Epithelial cell of proximal tubule (primary cell): ENCODE measurements at regions not wholly inside any gene's neighbourhood (a gene's known extent, or its start where the extent isn't known, plus 50 kb on each side); places are given as distances from the start of the nearest gene placed in this dataset.
"Not testable (repeated sequence)": the region's sequence is repeated elsewhere in the genome, so short reads cannot be mapped to it uniquely, and the experiment has no call there.

ENCODE experiments used
- DNase-seq: peaks from one replicate; pipeline ENCODE4 v3.0.0-alpha.2; 2011; ENCODE audit warnings: low read depth
- H3K4me3 ChIP-seq: 2 replicates; pipeline ENCODE4 v1.5.1; 2011; ENCODE audit warnings: low read depth, mild to moderate bottlenecking, low read length
- TF ChIP-seq, protein P1 (sequence below): conservative IDR thresholded peaks from 2 replicates; pipeline ENCODE4 v1.5.1; 2012; ENCODE audit warnings: low read depth, mild to moderate bottlenecking, low read length

DNA sequence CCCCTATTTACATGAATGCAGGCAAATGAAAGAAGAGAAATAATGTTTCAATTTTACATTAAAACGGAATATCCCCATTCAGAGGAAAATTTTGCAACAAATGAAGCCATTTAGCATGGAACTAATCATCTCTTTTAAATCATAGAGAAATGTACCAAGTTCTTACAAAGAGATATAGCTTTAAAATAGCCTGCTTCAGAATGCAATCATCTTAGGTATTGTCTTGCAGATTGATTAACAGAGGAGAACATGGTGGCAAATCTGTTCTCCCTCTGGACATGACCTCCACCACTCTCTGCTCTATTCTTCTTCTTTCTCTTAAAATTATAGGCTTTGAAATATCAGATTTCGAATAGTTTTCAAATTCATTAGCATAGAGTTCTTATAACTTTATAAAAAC is 155.7 kb upstream of the DTNBP1 start:
- TF ChIP-seq, protein P1, sequence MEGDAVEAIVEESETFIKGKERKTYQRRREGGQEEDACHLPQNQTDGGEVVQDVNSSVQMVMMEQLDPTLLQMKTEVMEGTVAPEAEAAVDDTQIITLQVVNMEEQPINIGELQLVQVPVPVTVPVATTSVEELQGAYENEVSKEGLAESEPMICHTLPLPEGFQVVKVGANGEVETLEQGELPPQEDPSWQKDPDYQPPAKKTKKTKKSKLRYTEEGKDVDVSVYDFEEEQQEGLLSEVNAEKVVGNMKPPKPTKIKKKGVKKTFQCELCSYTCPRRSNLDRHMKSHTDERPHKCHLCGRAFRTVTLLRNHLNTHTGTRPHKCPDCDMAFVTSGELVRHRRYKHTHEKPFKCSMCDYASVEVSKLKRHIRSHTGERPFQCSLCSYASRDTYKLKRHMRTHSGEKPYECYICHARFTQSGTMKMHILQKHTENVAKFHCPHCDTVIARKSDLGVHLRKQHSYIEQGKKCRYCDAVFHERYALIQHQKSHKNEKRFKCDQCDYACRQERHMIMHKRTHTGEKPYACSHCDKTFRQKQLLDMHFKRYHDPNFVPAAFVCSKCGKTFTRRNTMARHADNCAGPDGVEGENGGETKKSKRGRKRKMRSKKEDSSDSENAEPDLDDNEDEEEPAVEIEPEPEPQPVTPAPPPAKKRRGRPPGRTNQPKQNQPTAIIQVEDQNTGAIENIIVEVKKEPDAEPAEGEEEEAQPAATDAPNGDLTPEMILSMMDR = no peak
- no peak for DNase-seq
- no peak overlapping the region for H3K4me3 ChIP-seq

DNA sequence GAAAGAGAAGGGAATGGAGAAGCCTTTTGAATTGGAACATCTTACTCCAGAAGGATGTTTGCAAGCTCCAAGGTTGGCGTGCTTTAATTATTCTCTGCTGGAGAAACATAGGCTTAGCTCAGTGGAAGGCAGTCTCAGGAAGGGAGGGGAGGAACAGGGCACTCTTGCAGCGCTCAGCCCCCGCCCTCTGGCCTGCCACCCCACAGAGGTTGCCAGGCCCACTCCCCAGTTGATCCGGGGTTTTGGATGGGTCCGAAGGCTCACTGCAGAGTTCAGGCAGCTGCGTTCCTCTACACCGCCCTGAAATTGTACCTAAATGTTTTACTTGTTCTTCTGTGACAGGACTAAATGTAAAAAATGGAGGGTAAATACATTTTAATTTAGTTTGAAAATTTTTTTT is 155.2 kb upstream of the DTNBP1 start:
- DNase-seq = no peak
- no peak overlapping the region for H3K4me3 ChIP-seq
- TF ChIP-seq, protein P1 = no peak

DNA sequence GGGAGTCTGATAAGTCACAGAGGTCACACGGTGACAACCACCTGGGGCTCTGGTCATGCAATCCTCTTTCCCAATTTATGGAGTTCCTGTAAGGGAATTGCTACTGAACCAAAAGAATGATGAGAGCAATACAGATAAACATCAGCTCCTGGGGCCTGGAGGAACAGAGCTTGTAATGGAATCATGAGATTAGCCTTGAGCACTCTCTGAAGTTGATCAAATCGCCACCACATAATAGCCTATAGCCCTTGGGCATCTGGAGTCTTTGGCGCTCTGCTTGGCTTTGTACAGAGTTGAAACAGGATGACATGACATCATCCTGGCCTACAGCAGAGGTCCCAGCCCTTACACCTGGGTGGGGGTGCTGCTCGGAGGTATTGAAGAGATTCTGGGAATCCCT is 154.3 kb upstream of the DTNBP1 start:
- TF ChIP-seq, protein P1 = no peak
- H3K4me3 ChIP-seq = no peak overlapping the region
- DNase-seq = no peak

DNA sequence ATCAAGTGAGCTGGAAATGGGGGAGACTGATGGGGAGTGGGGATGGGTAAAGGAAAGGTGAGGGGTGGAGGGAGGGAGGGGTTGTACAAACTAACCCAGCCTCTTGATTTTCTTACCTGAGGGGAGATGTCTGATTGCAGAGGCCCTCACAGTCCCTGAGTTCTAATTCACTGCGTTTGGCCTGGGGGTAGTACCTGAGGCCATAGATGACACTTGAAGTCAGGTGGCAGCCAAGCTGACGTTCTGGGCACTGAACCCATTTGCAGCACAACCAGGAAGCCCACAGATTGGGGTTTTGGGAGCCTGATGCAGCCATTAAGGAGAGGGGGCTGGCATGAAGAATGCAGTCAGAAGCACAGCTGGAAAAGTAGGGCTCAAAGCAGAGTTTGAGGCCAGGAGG is 153.8 kb upstream of the DTNBP1 start:
- no peak for DNase-seq
- TF ChIP-seq, protein P1 = no peak
- H3K4me3 ChIP-seq = no peak overlapping the region

DNA sequence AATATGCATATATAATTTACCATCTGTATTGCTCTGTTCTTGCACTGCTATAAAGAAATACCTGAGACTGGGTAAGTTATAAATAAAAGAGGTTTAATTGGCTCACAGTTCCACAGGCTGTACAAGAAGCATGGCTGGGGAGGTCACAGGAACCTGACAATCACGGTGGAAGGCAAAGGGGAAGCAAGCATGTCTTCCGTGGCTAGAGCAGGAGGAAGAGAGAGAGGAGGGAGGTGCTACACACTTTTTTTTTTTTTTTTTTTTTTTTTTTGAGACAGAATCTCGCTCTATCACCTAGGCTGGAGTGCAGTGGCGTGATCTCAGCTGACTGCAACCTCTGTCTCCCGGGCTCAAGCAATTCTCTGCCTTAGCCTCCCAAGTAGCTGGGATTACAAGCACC is 150.9 kb upstream of the DTNBP1 start:
- DNase-seq = not testable (repeated sequence)

DNA sequence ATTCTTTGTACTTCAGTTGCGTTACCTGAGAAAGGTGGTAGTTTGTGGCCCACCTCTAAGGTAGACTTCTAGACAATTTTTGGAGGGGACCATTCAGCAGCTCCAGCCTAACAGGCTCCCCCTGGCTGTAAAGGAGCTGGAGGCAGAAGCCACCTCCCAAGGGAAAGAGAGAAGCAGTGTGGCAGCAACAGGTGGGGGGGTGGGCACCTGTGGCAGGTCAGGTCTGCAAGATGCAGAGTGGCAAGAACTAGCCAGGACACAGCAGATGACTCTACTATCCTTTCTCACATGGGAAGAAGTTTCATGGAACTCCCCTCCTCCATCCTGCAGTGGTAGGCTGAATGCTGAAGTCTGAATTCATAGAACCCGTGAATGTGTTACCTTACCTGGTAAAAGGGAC is 148.3 kb upstream of the DTNBP1 start:
- DNase-seq = no peak
- H3K4me3 ChIP-seq = no peak overlapping the region
- TF ChIP-seq, protein P1 = peak; percentile 23

More for the DNA sequence above, 150.9 kb upstream of the DTNBP1 start:
- not testable (repeated sequence) for H3K4me3 ChIP-seq

DNA sequence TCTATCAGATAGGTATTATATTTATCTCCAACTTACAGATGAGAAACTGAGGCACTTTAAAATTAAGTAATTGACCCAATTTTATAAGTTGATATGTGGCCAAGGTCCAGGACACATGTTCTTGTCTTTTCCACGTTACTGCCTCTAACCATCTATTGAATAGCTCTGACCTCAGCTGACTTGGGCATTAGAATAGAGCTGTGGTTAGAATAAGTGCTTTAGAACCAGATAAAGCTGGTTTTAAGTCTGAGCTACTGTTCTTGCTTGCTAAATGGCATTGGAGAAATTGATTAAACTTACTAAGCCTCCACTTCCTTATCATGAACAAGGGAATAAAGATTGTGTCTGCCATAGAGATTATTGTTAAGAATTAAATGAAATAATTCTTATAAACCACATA is 147.8 kb upstream of the DTNBP1 start:
- H3K4me3 ChIP-seq = no peak overlapping the region
- TF ChIP-seq, protein P1 = no peak
- no peak for DNase-seq

DNA sequence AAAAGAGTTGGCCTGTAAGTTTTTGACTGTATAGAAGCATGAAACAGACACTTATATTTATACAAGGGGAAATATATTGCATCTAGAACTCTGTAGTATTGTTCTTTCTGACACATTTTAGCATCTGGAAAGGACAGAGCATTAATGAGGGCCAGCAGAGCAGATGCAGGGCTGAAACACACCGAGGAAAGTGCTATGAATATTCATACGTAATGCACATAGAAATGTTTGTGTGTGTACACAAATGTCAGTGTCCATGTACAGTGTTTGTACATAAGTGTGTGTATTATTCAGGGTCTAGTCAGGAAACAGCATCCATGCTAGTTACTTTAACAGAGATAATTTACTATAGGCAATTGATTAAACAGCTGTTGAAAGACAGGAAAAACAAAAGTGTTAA is 146.5 kb upstream of the DTNBP1 start:
- no peak overlapping the region for H3K4me3 ChIP-seq

More for the DNA sequence above, 146.5 kb upstream of the DTNBP1 start:
- no peak for DNase-seq
- TF ChIP-seq, protein P1 = no peak
